B cell (primary cell): ENCODE measurements at regions not wholly inside any gene's neighbourhood (a gene's known extent, or its start where the extent isn't known, plus 50 kb on each side); places are given as distances from the start of the nearest gene placed in this dataset.

Experiments used
- ATAC-seq: fragments of 200-7000 bp; cut with Tn5 transposase; one replicate; pipeline ENCODE4 v1.10.0; 2021; ENCODE audit warnings: low read depth, mild to moderate bottlenecking, moderate number of reproducible peaks, moderate library complexity
- CTCF ChIA-PET: fragments of 350-600 bp; sonication (Branson Sonifier 250); formaldehyde crosslinking; loops from one replicate; lab custom pipeline; 2021; ENCODE audit warnings: antibody characterized with exemption, inconsistent platforms; lab: Charles Lee
- POLR2A ChIA-PET: fragments of 350-600 bp; sonication (Branson Sonifier 250); formaldehyde crosslinking; loops from one replicate; lab custom pipeline; 2021; ENCODE audit warnings: antibody characterized with exemption; lab: Charles Lee
- DNase-seq: peaks from one replicate; pipeline ENCODE4 v3.0.0; 2013
- H2AFZ ChIP-seq: 2 replicates; pipeline ENCODE4 v1.6.1; 2012; ENCODE audit warnings: mild to moderate bottlenecking, low read depth, low read length; ENCODE audit not compliant: insufficient read depth, poor library complexity, severe bottlenecking
- H3K27ac ChIP-seq, 2 donors: 1 replicate in 1 of 2; 2 replicates in 1 of 2; pipeline ENCODE4 v1.5.1; 2012 to 2013; ENCODE audit warnings: low read length in 2 of 2, mild to moderate bottlenecking in 2 of 2, moderate library complexity in 1 of 2
- H3K27me3 ChIP-seq, 4 experiments: fragments of 200-600 bp in 1 of 4; sonication (generic) in 1 of 4; replicated peaks in 1 of 4; 1 replicate in 2 of 4; 2 replicates in 2 of 4; pipeline versions ENCODE4 v1.6.1 to v1.7.0; 2013 to 2016; ENCODE audit warnings: low read length in 3 of 4, mild to moderate bottlenecking in 2 of 4, mixed read lengths in 1 of 4, moderate library complexity in 1 of 4; ENCODE audit not compliant: insufficient read depth in 4 of 4, control insufficient read depth in 3 of 4; ENCODE audit errors: control extremely low read depth in 1 of 4
- H3K36me3 ChIP-seq, 2 experiments: replicated peaks in 1 of 2; 1 replicate in 1 of 2; 2 replicates in 1 of 2; pipeline versions ENCODE4 v1.6.1 to v1.7.1; 2013; ENCODE audit warnings: low read length in 1 of 2; ENCODE audit not compliant: insufficient read depth in 2 of 2, control insufficient read depth in 1 of 2; ENCODE audit errors: control extremely low read depth in 1 of 2, extremely low read depth in 1 of 2
- H3K4me1 ChIP-seq, 2 donors: fragments of 200-600 bp in 1 of 2; sonication (generic) in 1 of 2; 1 replicate in 1 of 2; 2 replicates in 1 of 2; pipeline versions ENCODE4 v1.5.1 to v1.6.1; 2013 to 2017; ENCODE audit warnings: low read length in 2 of 2; ENCODE audit not compliant: control insufficient read depth in 2 of 2, insufficient read depth in 2 of 2
- H3K4me2 ChIP-seq: replicated peaks from 2 replicates; pipeline ENCODE3; 2012; ENCODE audit warnings: mild to moderate bottlenecking, low read depth, low read length; ENCODE audit not compliant: poor library complexity, severe bottlenecking
- H3K4me3 ChIP-seq, 5 experiments: fragments of 200-600 bp in 1 of 5; sonication (generic) in 1 of 5; 1 replicate in 3 of 5; 2 replicates in 2 of 5; pipeline versions ENCODE4 v1.5.1 to v1.7.0; 2011 to 2016; ENCODE audit warnings: low read length in 4 of 5, mild to moderate bottlenecking in 4 of 5, low read depth in 2 of 5, control low read depth in 1 of 5, moderate library complexity in 1 of 5; ENCODE audit not compliant: insufficient read depth in 1 of 5; ENCODE audit errors: control extremely low read depth in 1 of 5, extremely low read depth in 1 of 5
- H3K79me2 ChIP-seq: fragments of 200-600 bp; sonication (generic); one replicate; pipeline ENCODE4 v1.6.0; 2016; ENCODE audit warnings: low read length; ENCODE audit not compliant: control insufficient read depth, insufficient read depth
- H3K9ac ChIP-seq: fragments of 200-600 bp; sonication (generic); 2 replicates; pipeline ENCODE4 v1.6.1; 2017; ENCODE audit warnings: mild to moderate bottlenecking, low read length, moderate library complexity
- H3K9me3 ChIP-seq, 3 donors: one replicate each; pipeline versions ENCODE4 v1.6.1 to v1.7.1; 2013; ENCODE audit warnings: low read length in 2 of 3; ENCODE audit not compliant: control insufficient read depth in 2 of 3, insufficient read depth in 1 of 3; ENCODE audit errors: control extremely low read depth in 1 of 3
- H4K20me1 ChIP-seq: 2 replicates; pipeline ENCODE4 v1.6.0; 2012; ENCODE audit warnings: mild to moderate bottlenecking, low read length; ENCODE audit not compliant: insufficient read depth, control insufficient read depth, poor library complexity, severe bottlenecking
- H3K27ac Mint-ChIP-seq: one replicate; pipeline ENCODE4 v1.8.0; 2021; ENCODE audit warnings: mixed read lengths
- H3K27me3 Mint-ChIP-seq: one replicate; pipeline ENCODE4 v1.8.0; 2021; ENCODE audit warnings: mixed read lengths
- H3K4me1 Mint-ChIP-seq: one replicate; pipeline ENCODE4 v1.8.0; 2021; ENCODE audit warnings: mixed read lengths
- H3K4me3 Mint-ChIP-seq: one replicate; pipeline ENCODE4 v1.8.0; 2021; ENCODE audit warnings: mixed read lengths
- H3K9me3 Mint-ChIP-seq: one replicate; pipeline ENCODE4 v1.8.0; 2022; ENCODE audit warnings: mixed read lengths; ENCODE audit not compliant: insufficient read depth
- EZH2 ChIP-seq: IDR thresholded peaks from 2 replicates; pipeline ENCODE4 v1.6.1; 2012; ENCODE audit warnings: borderline replicate concordance, low read depth, mild to moderate bottlenecking, moderate library complexity, low read length; ENCODE audit not compliant: insufficient read depth, poor library complexity, severe bottlenecking
- WGBS: methylation state at CpG from one replicate; pipeline ENCODE4 v1.1.5; 2013; ENCODE audit warnings: missing lambda C conversion rate; ENCODE audit not compliant: insufficient coverage; 5-methylcytosine and 5-hydroxymethylcytosine counted together
- intact Hi-C: fragments of 100-400 bp; cut with micrococcal nuclease; formaldehyde crosslinking; loops from one replicate; pipeline ENCODE4 v1.10.0; 2022
- TF ChIP-seq, protein P1 (sequence below): fragments of 200-600 bp; IDR thresholded peaks from one replicate; pipeline ENCODE4 v1.8.0; 2022; ENCODE audit warnings: antibody characterized with exemption, mild to moderate bottlenecking

DNA sequence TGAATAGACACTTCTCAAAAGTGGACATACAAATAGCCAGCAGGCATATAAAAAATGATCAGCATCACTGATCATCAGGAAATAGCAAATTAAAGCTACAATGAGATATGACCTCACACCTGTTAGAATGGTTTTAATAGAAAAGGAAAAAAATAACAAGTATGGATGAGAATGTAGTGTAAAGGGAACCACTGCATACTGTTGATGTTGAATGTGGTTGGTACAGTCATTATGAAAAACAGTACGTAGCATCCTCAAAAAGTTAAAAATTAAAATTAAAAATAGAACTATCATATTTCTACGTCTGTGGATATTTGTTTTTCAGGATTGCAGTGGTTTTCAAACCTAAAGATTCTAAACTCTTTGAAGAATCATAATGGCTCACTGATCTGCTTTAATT, 215.1 kb upstream of the NREP start:
- H3K4me1 Mint-ChIP-seq: no peaks in the 10 kb centered on the region
- no peak for TF ChIP-seq EZH2
- TF ChIP-seq, protein P1, sequence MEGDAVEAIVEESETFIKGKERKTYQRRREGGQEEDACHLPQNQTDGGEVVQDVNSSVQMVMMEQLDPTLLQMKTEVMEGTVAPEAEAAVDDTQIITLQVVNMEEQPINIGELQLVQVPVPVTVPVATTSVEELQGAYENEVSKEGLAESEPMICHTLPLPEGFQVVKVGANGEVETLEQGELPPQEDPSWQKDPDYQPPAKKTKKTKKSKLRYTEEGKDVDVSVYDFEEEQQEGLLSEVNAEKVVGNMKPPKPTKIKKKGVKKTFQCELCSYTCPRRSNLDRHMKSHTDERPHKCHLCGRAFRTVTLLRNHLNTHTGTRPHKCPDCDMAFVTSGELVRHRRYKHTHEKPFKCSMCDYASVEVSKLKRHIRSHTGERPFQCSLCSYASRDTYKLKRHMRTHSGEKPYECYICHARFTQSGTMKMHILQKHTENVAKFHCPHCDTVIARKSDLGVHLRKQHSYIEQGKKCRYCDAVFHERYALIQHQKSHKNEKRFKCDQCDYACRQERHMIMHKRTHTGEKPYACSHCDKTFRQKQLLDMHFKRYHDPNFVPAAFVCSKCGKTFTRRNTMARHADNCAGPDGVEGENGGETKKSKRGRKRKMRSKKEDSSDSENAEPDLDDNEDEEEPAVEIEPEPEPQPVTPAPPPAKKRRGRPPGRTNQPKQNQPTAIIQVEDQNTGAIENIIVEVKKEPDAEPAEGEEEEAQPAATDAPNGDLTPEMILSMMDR: no peak
- Histone ChIP-seq H3K27ac (no peak overlapping the region), H3K79me2 (no peaks in the 10 kb centered on the region), H3K27me3 (no peaks in the 10 kb centered on the region), H2AFZ (no peak overlapping the region), H4K20me1 (no peaks in the 10 kb centered on the region), H3K4me3 (no peak overlapping the region), H3K9me3 (no peaks in the 10 kb centered on the region), H3K36me3 (no peaks in the 10 kb centered on the region), H3K9ac (no peak overlapping the region), H3K4me1 (no peaks in the 10 kb centered on the region), H3K4me2 (no peak overlapping the region)
- peaks cover 3% of the 10 kb centered on the region for H3K27me3 Mint-ChIP-seq
- POLR2A ChIA-PET: no interaction called here
- H3K4me3 Mint-ChIP-seq: no peak overlapping the region
- H3K27ac Mint-ChIP-seq: no peak overlapping the region
- no CpG with 5 or more reads among the region's 2 CpGs for WGBS
- ATAC-seq: no peak
- no peaks in the 10 kb centered on the region for H3K9me3 Mint-ChIP-seq
- CTCF ChIA-PET: no interaction called here
- DNase-seq: no peak
- intact Hi-C loops: no loop called here

DNA sequence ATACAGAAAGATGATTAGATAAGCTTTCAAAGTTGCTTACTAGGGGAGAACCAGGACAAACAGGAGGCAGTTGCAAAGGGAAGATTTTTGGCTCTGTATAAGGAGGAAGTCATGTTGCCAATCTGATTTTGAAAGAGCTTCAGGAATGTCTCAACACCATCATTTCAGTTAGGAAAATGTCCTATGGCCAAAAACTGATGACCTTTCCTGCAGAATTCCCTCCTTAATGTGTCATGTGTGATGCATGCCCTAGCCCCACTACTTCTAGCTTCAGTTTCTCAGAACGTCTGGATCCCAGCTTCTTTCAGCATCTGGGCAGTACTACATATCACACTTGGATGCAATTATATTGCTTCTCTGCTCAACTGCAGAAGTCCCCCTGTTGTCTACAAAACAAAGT, 211.5 kb upstream of the NREP start:
- no peak overlapping the region for H3K4me3 Mint-ChIP-seq
- CTCF ChIA-PET: no interaction called here
- ATAC-seq: no peak
- peaks cover 17% of the 10 kb centered on the region for H3K4me1 Mint-ChIP-seq
- no peaks in the 10 kb centered on the region for H3K36me3 ChIP-seq
- intact Hi-C loops: no loop called here
- peaks cover 0 to 5% of the 10 kb centered on the region in 2 donors for H3K4me1 ChIP-seq
- no peak overlapping the region for H3K9ac ChIP-seq
- H3K27me3 ChIP-seq: no peaks in the 10 kb centered on the region
- H3K4me2 ChIP-seq: no peak overlapping the region
- H3K27me3 Mint-ChIP-seq: no peaks in the 10 kb centered on the region
- H3K9me3 Mint-ChIP-seq: no peaks in the 10 kb centered on the region
- TF ChIP-seq EZH2: no peak
- TF ChIP-seq, protein P1: no peak
- no peak overlapping the region for H2AFZ ChIP-seq
- 67% methylated on average over 1 of the region's 1 CpG for WGBS
- no peak overlapping the region for H3K27ac Mint-ChIP-seq
- no peaks in the 10 kb centered on the region for H4K20me1 ChIP-seq
- no peak overlapping the region for H3K4me3 ChIP-seq
- POLR2A ChIA-PET: no interaction called here
- no peak for DNase-seq
- no peaks in the 10 kb centered on the region for H3K9me3 ChIP-seq
- no peaks in the 10 kb centered on the region for H3K79me2 ChIP-seq
- no peak overlapping the region for H3K27ac ChIP-seq
